ENCODE measurements at regions not wholly inside any gene's neighbourhood (a gene's known extent, or its start where the extent isn't known, plus 50 kb on each side); places are given as distances from the start of the nearest gene placed in this dataset.

GRCh38 chr5:155591273-155591672 lies 577.7 kb downstream of the KIF4B start:
- no peaks in the 10 kb centered on the region for H3K4me1 ChIP-seq (replicated peaks; ENCODE audit: insufficient read depth)
- no peaks in the 10 kb centered on the region for H3K9me3 ChIP-seq (ENCODE audit: insufficient read depth, low read depth)
- no peaks in the 10 kb centered on the region for H4K20me1 ChIP-seq (ENCODE audit: insufficient read depth)
- ChIA-PET POLR2A (ENCODE audit: unreplicated experiment) (no interaction called here), CTCF (no interaction called here)
- no peak overlapping the region for H3K4me3 ChIP-seq
- H3K4me2 ChIP-seq: no peak overlapping the region
- intact Hi-C loops (cut with micrococcal nuclease; ENCODE audit: unreplicated experiment): no loop called here
- H3K36me3 ChIP-seq (ENCODE audit: low read depth): no peaks in the 10 kb centered on the region
- H2AFZ ChIP-seq: no peak overlapping the region
- H3K27me3 ChIP-seq (ENCODE audit: insufficient read depth, low read depth): no peaks in the 10 kb centered on the region
- no peak for DNase-seq
- H3K27ac ChIP-seq: no peak overlapping the region
- no peaks in the 10 kb centered on the region for H3K9me2 ChIP-seq (ENCODE audit: insufficient read depth)
- no peaks in the 10 kb centered on the region for H3K79me2 ChIP-seq (ENCODE audit: low read depth)
- TF ChIP-seq EZH2 (IDR thresholded peaks at IDR 0.05; ENCODE audit: low read depth) (no peak), CTCF (conservative IDR thresholded peaks at IDR 0.05) (no peak)
- no peaks in the 10 kb centered on the region for H3F3A ChIP-seq (ENCODE audit: insufficient read depth, low read depth)
- no TSS peak for BruUV-seq (replicated peaks)

- Histone ChIP-seq H3K4me2 (no peak overlapping the region), H3K4me1 (replicated peaks; ENCODE audit: insufficient read depth) (no peaks in the 10 kb centered on the region), H3K9me2 (ENCODE audit: insufficient read depth) (no peaks in the 10 kb centered on the region), H4K20me1 (ENCODE audit: insufficient read depth) (no peaks in the 10 kb centered on the region), H3K9me3 (ENCODE audit: insufficient read depth, low read depth) (no peaks in the 10 kb centered on the region), H3K36me3 (ENCODE audit: low read depth) (no peaks in the 10 kb centered on the region), H3K79me2 (ENCODE audit: low read depth) (no peaks in the 10 kb centered on the region), H2AFZ (no peak overlapping the region), H3K27ac (no peak overlapping the region), H3K4me3 (no peak overlapping the region), H3F3A (ENCODE audit: insufficient read depth, low read depth) (no peaks in the 10 kb centered on the region), H3K27me3 (ENCODE audit: insufficient read depth, low read depth) (no peaks in the 10 kb centered on the region)
- ChIA-PET POLR2A (ENCODE audit: unreplicated experiment) (no interaction called here), CTCF (no interaction called here)
- TF ChIP-seq EZH2 (IDR thresholded peaks at IDR 0.05; ENCODE audit: low read depth) (no peak), CTCF (conservative IDR thresholded peaks at IDR 0.05) (no peak)
- DNase-seq: no peak
- no TSS peak for BruUV-seq (replicated peaks)
- intact Hi-C loops (cut with micrococcal nuclease; ENCODE audit: unreplicated experiment): no loop called here
Measured at GRCh38 chr5:155594270-155594669, 580.7 kb downstream of the KIF4B start.

- no peaks in the 10 kb centered on the region for H3K27me3 ChIP-seq (ENCODE audit: insufficient read depth, low read depth)
- H3K4me1 ChIP-seq (replicated peaks; ENCODE audit: insufficient read depth): no peaks in the 10 kb centered on the region
- ChIA-PET CTCF (no interaction called here), POLR2A (ENCODE audit: unreplicated experiment) (no interaction called here)
- H3K27ac ChIP-seq: no peak overlapping the region
- H3K79me2 ChIP-seq (ENCODE audit: low read depth): no peaks in the 10 kb centered on the region
- no peak overlapping the region for H2AFZ ChIP-seq
- no peak overlapping the region for H3K4me3 ChIP-seq
- no peak overlapping the region for H3K4me2 ChIP-seq
- TF ChIP-seq CTCF (conservative IDR thresholded peaks at IDR 0.05) (no peak), EZH2 (IDR thresholded peaks at IDR 0.05; ENCODE audit: low read depth) (no peak)
- intact Hi-C loops (cut with micrococcal nuclease; ENCODE audit: unreplicated experiment): no loop called here
- no peaks in the 10 kb centered on the region for H3K9me2 ChIP-seq (ENCODE audit: insufficient read depth)
- no peaks in the 10 kb centered on the region for H3F3A ChIP-seq (ENCODE audit: insufficient read depth, low read depth)
- H3K36me3 ChIP-seq (ENCODE audit: low read depth): no peaks in the 10 kb centered on the region
- DNase-seq: no peak
- H4K20me1 ChIP-seq (ENCODE audit: insufficient read depth): no peaks in the 10 kb centered on the region
- BruUV-seq (replicated peaks): no TSS peak
- no peaks in the 10 kb centered on the region for H3K9me3 ChIP-seq (ENCODE audit: insufficient read depth, low read depth)
Measured at GRCh38 chr5:155595791-155596190, 582.2 kb downstream of the KIF4B start.

Data from PC-9 (cell line).